Gastrocnemius medialis (tissue), 4 donors: ENCODE measurements at regions not wholly inside any gene's neighbourhood (a gene's known extent, or its start where the extent isn't known, plus 50 kb on each side); places are given as distances from the start of the nearest gene placed in this dataset.

Source experiments
- ATAC-seq, 2 donors: fragments of 150-250 bp; one replicate each; pipeline ENCODE4 v1.9.1; 2016
- DNase-seq, 2 donors: peaks; one replicate each; pipeline ENCODE4 v3.0.0-alpha.2; 2019
- H3K27ac ChIP-seq, 4 donors: fragments of 200-600 bp; sonication (generic); 1 replicate in 1 of 4; 2 replicates in 3 of 4; pipeline ENCODE4 v1.5.1; 2016 to 2018; ENCODE audit warnings: mild to moderate bottlenecking in 2 of 4, moderate library complexity in 1 of 4
- H3K27me3 ChIP-seq, 3 donors: fragments of 200-600 bp; sonication (generic) in 2 of 3; 1 replicate in 1 of 3; 2 replicates in 2 of 3; pipeline versions ENCODE4 v1.5.1 to v1.6.0; 2016 to 2019; ENCODE audit warnings: mild to moderate bottlenecking in 1 of 3, moderate library complexity in 1 of 3
- H3K36me3 ChIP-seq, 2 donors: fragments of 200-600 bp; sonication (generic) in 1 of 2; one replicate each; pipeline ENCODE4 v1.5.1; 2017 to 2018
- H3K4me1 ChIP-seq, 2 donors: fragments of 200-600 bp; sonication (generic) in 1 of 2; one replicate each; pipeline ENCODE4 v1.5.1; 2016 to 2017; ENCODE audit warnings: mild to moderate bottlenecking in 2 of 2
- H3K4me3 ChIP-seq, 4 donors: fragments of 200-600 bp; sonication (generic) in 3 of 4; 1 replicate in 1 of 4; 2 replicates in 3 of 4; pipeline ENCODE4 v1.5.1; 2016 to 2019; ENCODE audit warnings: mild to moderate bottlenecking in 2 of 4
- H3K9me3 ChIP-seq, 3 donors: fragments of 200-600 bp; sonication (generic) in 2 of 3; 1 replicate in 1 of 3; 2 replicates in 2 of 3; pipeline ENCODE4 v1.5.1; 2016 to 2019
- POLR2A ChIP-seq, 2 donors: fragments of 450-650 bp; IDR thresholded peaks; one replicate each; pipeline ENCODE4 v1.6.1; 2017; ENCODE audit warnings: antibody characterized with exemption in 2 of 2, mild to moderate bottlenecking in 2 of 2, moderate library complexity in 2 of 2
- in situ Hi-C, 4 donors: fragments of 200-750 bp; cut with MboI; loops; one replicate each; pipeline versions ENCODE4 v1.15.0 to v1.8.0; 2017; ENCODE audit warnings: low sequenced_read_pairs in 4 of 4
- intact Hi-C: fragments of 100-400 bp; cut with DNase I; formaldehyde crosslinking; loops from one replicate; pipeline ENCODE4 v1.15.1; 2023; ENCODE audit warnings: low total_unique reads
- TF ChIP-seq, protein P1 (sequence below), 5 experiments: fragments of 450-650 bp in 3 of 5; fragments of 200-600 bp in 2 of 5; sonication (generic) in 2 of 5; IDR thresholded peaks in 4 of 5; conservative IDR thresholded peaks in 1 of 5; 1 replicate in 4 of 5; 2 replicates in 1 of 5; pipeline ENCODE4 v1.5.1; 2016 to 2019; ENCODE audit warnings: antibody characterized with exemption in 5 of 5, mild to moderate bottlenecking in 3 of 5, moderate library complexity in 3 of 5

GRCh38 chrX:110858565-110858964, 62.9 kb upstream of the CHRDL1 start:
- intact Hi-C loops = no loop called here

DNA sequence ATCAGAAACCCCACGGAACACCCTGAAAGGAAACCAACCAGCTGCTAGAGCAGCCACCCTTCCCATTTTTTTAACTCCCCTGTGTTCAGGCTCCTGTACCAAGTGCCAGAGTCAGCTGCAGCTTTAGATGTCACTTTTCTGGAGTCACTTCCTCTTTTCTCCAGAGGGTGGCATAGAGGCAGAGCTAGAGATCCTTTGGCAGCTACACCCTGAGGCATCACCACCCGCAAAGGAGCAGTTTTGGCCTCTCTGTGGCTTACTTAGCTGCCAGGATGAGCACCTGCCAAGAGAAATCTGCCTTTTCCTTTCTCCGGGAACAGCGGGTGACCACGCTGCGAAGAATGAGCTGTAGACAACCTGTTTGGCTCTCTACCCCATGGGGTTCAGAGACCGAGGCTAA, 58.0 kb upstream of the CHRDL1 start:
- Histone ChIP-seq H3K4me1 (no peaks in the 10 kb centered on the region), H3K36me3 (no peaks in the 10 kb centered on the region), H3K4me3 (no peak overlapping the region), H3K9me3 (no peaks in the 10 kb centered on the region), H3K27me3 (peaks cover 0 to 4% (median 0%) of the 10 kb centered on the region in 3 donors), H3K27ac (no peak overlapping the region)
- DNase-seq = no peak
- in situ Hi-C loops = loop anchor here in 3 of 4 donors (5.0 to 10.0 kb wide), 3 partner anchors 399 to 409 kb away; no protein-coding TSS in a partner anchor
- intact Hi-C loops = no loop called here
- ATAC-seq = no peak
- TF ChIP-seq POLR2A (IDR thresholded peaks at IDR 0.05) = no peak
- TF ChIP-seq, protein P1, sequence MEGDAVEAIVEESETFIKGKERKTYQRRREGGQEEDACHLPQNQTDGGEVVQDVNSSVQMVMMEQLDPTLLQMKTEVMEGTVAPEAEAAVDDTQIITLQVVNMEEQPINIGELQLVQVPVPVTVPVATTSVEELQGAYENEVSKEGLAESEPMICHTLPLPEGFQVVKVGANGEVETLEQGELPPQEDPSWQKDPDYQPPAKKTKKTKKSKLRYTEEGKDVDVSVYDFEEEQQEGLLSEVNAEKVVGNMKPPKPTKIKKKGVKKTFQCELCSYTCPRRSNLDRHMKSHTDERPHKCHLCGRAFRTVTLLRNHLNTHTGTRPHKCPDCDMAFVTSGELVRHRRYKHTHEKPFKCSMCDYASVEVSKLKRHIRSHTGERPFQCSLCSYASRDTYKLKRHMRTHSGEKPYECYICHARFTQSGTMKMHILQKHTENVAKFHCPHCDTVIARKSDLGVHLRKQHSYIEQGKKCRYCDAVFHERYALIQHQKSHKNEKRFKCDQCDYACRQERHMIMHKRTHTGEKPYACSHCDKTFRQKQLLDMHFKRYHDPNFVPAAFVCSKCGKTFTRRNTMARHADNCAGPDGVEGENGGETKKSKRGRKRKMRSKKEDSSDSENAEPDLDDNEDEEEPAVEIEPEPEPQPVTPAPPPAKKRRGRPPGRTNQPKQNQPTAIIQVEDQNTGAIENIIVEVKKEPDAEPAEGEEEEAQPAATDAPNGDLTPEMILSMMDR (IDR thresholded peaks at IDR 0.05 in 4 of 5, conservative IDR thresholded peaks at IDR 0.05 in 1 of 5) = peak in 1 of 5 experiments; percentile 5

More at GRCh38 chrX:110858565-110858964, 62.9 kb upstream of the CHRDL1 start:
- peaks cover 0 to 5% (median 0%) of the 10 kb centered on the region in 3 donors for H3K9me3 ChIP-seq
- H3K36me3 ChIP-seq = no peaks in the 10 kb centered on the region
- TF ChIP-seq, protein P1 (IDR thresholded peaks at IDR 0.05 in 4 of 5, conservative IDR thresholded peaks at IDR 0.05 in 1 of 5) = no peak
- no peak overlapping the region for H3K27ac ChIP-seq
- peaks cover 0 to 12% (median 0%) of the 10 kb centered on the region in 3 donors for H3K27me3 ChIP-seq
- in situ Hi-C loops = loop anchor here in 2 of 4 donors (10.0 kb wide), 2 partner anchors 404 to 414 kb away; no protein-coding TSS in a partner anchor
- no peaks in the 10 kb centered on the region for H3K4me1 ChIP-seq
- DNase-seq = no peak
- no peak for ATAC-seq
- H3K4me3 ChIP-seq = no peak overlapping the region

DNA sequence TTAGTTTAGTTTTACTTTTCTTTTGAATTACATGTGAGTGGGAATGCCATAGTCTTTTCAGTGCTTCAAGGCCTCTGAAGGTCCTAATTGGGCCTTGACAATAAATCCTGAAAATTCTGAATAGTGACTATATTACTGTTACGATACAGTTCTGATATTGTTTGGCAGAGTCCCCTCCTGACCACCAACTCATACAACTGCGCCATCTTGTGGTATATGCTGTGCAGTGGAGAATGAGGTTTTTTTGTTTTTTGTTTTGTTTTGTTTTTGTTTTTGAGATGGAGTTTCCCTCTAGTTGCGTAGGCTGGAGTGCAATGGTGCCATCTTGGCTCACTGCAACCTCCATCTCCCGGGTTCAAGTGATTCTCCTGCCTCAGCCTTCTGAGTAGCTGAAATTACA, 56.6 kb upstream of the CHRDL1 start:
- no peak overlapping the region for H3K4me3 ChIP-seq
- peaks cover 0 to 3% (median 0%) of the 10 kb centered on the region in 3 donors for H3K27me3 ChIP-seq
- intact Hi-C loops (no loop called here), in situ Hi-C loops (loop anchor here in 3 of 4 donors (5.0 to 10.0 kb wide), 3 partner anchors 397 to 407 kb away; no protein-coding TSS in a partner anchor)
- H3K36me3 ChIP-seq = no peaks in the 10 kb centered on the region
- no peaks in the 10 kb centered on the region for H3K4me1 ChIP-seq
- H3K27ac ChIP-seq = no peak overlapping the region
- ATAC-seq (no peak), DNase-seq (no peak)
- no peak for TF ChIP-seq POLR2A (IDR thresholded peaks at IDR 0.05)
- TF ChIP-seq, protein P1 (IDR thresholded peaks at IDR 0.05 in 4 of 5, conservative IDR thresholded peaks at IDR 0.05 in 1 of 5) = no peak
- H3K9me3 ChIP-seq = no peaks in the 10 kb centered on the region

GRCh38 chrX:110851780-110852179, 56.2 kb upstream of the CHRDL1 start:
- no peaks in the 10 kb centered on the region for H3K27me3 ChIP-seq
- H3K36me3 ChIP-seq = no peaks in the 10 kb centered on the region
- DNase-seq (no peak), ATAC-seq (no peak)
- TF ChIP-seq POLR2A (IDR thresholded peaks at IDR 0.05) = no peak
- TF ChIP-seq, protein P1 (IDR thresholded peaks at IDR 0.05 in 4 of 5, conservative IDR thresholded peaks at IDR 0.05 in 1 of 5) = no peak
- H3K4me3 ChIP-seq = no peak overlapping the region
- H3K9me3 ChIP-seq = no peaks in the 10 kb centered on the region
- in situ Hi-C loops (loop anchor here in 3 of 4 donors (5.0 to 10.0 kb wide), 3 partner anchors 397 to 407 kb away; no protein-coding TSS in a partner anchor), intact Hi-C loops (no loop called here)
- H3K27ac ChIP-seq = no peak overlapping the region
- H3K4me1 ChIP-seq = no peaks in the 10 kb centered on the region
